Parathyroid adenoma (tissue), 2 donors: ENCODE measurements at regions not wholly inside any gene's neighbourhood (a gene's known extent, or its start where the extent isn't known, plus 50 kb on each side); places are given as distances from the start of the nearest gene placed in this dataset.

Source experiments
- H2AFZ ChIP-seq: fragments of 300-600 bp; sonication (generic); one replicate; pipeline ENCODE4 v1.7.0; 2017; ENCODE audit warnings: antibody characterized with exemption, mild to moderate bottlenecking
- H3K27ac ChIP-seq: fragments of 300-600 bp; sonication (generic); one replicate; pipeline ENCODE4 v1.7.0; 2017
- H3K27me3 ChIP-seq: fragments of 300-600 bp; sonication (generic); one replicate; pipeline ENCODE4 v1.7.0; 2017; ENCODE audit warnings: low read length; ENCODE audit not compliant: control insufficient read depth, insufficient read depth
- H3K36me3 ChIP-seq: fragments of 300-600 bp; sonication (generic); one replicate; pipeline ENCODE4 v1.7.0; 2017; ENCODE audit warnings: low read length; ENCODE audit not compliant: control insufficient read depth, insufficient read depth
- H3K4me1 ChIP-seq: fragments of 300-600 bp; sonication (generic); one replicate; pipeline ENCODE4 v1.7.0; 2017; ENCODE audit warnings: control low read depth
- H3K4me2 ChIP-seq: fragments of 300-600 bp; sonication (generic); one replicate; pipeline ENCODE4 v1.7.0; 2017; ENCODE audit warnings: low read length
- H3K4me3 ChIP-seq: fragments of 300-600 bp; sonication (generic); one replicate; pipeline ENCODE4 v1.7.0; 2017; ENCODE audit warnings: low read depth, low read length
- H3K79me2 ChIP-seq: fragments of 300-600 bp; sonication (generic); one replicate; pipeline ENCODE4 v1.7.0; 2017; ENCODE audit warnings: control low read depth
- H3K9ac ChIP-seq: fragments of 300-600 bp; sonication (generic); one replicate; pipeline ENCODE4 v1.7.0; 2017; ENCODE audit warnings: mild to moderate bottlenecking
- H3K9me3 ChIP-seq: fragments of 300-600 bp; sonication (generic); one replicate; pipeline ENCODE4 v1.7.0; 2017; ENCODE audit warnings: low read length; ENCODE audit not compliant: control insufficient read depth
- TF ChIP-seq, protein P1 (sequence below): fragments of 300-600 bp; sonication (generic); IDR thresholded peaks from one replicate; pipeline ENCODE4 v1.7.0; 2017; ENCODE audit warnings: antibody characterized with exemption, mild to moderate bottlenecking
- donor health status: primary hyperparathyroidism.

DNA sequence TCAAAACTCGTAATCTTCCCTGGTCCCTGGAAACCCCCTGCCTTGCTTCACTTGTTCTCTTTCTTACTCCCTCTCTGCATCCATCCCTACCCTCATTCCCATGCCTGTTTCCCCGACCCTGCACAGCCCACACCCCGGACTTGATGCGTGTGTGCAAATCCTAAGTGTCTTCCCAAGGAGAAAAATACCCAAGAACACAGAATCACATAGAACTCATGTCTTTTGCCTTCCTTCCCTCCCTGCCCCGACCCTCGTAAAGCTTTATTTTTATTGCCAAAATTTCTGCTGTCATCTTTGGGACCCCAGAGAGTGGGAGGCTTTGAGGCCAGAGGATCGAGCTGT lies 169.6 kb upstream of the PMEPA1 start:
- Histone ChIP-seq H3K9me3 (no peaks in the 10 kb centered on the region), H3K4me2 (no peak overlapping the region), H3K36me3 (no peaks in the 10 kb centered on the region), H2AFZ (no peak overlapping the region), H3K4me3 (no peak overlapping the region), H3K4me1 (no peaks in the 10 kb centered on the region), H3K9ac (no peak overlapping the region), H3K79me2 (no peaks in the 10 kb centered on the region), H3K27me3 (no peaks in the 10 kb centered on the region), H3K27ac (no peak overlapping the region)
- TF ChIP-seq, protein P1, sequence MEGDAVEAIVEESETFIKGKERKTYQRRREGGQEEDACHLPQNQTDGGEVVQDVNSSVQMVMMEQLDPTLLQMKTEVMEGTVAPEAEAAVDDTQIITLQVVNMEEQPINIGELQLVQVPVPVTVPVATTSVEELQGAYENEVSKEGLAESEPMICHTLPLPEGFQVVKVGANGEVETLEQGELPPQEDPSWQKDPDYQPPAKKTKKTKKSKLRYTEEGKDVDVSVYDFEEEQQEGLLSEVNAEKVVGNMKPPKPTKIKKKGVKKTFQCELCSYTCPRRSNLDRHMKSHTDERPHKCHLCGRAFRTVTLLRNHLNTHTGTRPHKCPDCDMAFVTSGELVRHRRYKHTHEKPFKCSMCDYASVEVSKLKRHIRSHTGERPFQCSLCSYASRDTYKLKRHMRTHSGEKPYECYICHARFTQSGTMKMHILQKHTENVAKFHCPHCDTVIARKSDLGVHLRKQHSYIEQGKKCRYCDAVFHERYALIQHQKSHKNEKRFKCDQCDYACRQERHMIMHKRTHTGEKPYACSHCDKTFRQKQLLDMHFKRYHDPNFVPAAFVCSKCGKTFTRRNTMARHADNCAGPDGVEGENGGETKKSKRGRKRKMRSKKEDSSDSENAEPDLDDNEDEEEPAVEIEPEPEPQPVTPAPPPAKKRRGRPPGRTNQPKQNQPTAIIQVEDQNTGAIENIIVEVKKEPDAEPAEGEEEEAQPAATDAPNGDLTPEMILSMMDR = no peak

DNA sequence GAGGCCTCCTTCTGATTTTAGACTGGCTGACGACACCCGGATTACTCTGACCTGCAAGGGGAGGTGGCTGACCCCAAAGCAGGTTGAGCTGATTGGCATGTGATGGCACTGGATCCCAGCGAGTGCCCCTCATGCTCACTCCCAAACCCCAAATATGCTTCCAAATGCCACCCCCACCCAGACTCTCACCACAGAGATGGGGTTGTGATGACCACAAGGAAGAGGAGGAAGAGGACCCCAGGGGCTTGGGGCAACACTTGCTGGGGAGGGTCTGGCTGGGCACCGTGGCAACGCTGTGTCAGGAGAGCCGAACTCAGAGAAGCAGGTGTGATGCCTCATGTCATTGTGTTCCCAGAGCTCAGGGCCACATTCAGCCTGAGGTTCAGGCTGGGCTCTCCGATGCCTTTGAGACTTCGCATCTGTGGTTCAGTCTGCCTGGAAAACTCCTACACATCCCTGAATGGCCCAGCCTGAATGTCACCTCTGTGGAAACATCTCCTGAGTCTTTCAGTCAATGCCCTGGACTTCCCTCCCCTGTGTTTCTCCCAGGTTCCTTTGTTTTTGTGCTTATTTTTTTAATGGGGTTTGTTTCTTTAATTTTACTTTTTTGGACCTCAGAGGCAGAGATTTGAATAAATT lies 169.1 kb upstream of the PMEPA1 start:
- Histone ChIP-seq H3K36me3 (no peaks in the 10 kb centered on the region), H3K4me3 (no peak overlapping the region), H2AFZ (no peak overlapping the region), H3K79me2 (no peaks in the 10 kb centered on the region), H3K9ac (no peak overlapping the region), H3K4me1 (no peaks in the 10 kb centered on the region), H3K27me3 (no peaks in the 10 kb centered on the region), H3K27ac (no peak overlapping the region), H3K9me3 (no peaks in the 10 kb centered on the region), H3K4me2 (no peak overlapping the region)
- TF ChIP-seq, protein P1 = no peak

DNA sequence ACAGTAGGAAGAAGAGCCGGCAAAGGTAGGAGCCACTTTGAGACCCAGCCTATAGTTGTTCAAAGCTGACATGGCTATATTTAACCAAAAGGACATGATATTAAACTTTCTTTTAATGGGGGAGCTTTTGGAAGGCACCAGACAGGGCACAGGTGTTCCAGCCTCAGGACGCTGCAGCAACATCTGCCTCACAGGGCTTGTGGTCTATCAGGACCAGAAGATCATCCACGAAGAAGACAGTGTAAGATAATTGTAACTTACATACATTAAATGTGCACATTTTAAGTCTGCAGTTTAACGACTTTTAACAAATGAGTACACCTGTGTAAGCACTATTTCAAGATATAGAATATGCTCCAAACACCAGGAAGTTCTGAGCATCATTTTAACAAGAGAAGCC lies 168.2 kb upstream of the PMEPA1 start:
- H3K27me3 ChIP-seq = no peaks in the 10 kb centered on the region
- no peak overlapping the region for H2AFZ ChIP-seq
- no peak overlapping the region for H3K4me3 ChIP-seq
- no peaks in the 10 kb centered on the region for H3K36me3 ChIP-seq
- H3K4me2 ChIP-seq = no peak overlapping the region
- H3K4me1 ChIP-seq = no peaks in the 10 kb centered on the region
- no peak overlapping the region for H3K27ac ChIP-seq
- no peaks in the 10 kb centered on the region for H3K9me3 ChIP-seq
- TF ChIP-seq, protein P1 = no peak
- no peak overlapping the region for H3K9ac ChIP-seq
- H3K79me2 ChIP-seq = no peaks in the 10 kb centered on the region

DNA sequence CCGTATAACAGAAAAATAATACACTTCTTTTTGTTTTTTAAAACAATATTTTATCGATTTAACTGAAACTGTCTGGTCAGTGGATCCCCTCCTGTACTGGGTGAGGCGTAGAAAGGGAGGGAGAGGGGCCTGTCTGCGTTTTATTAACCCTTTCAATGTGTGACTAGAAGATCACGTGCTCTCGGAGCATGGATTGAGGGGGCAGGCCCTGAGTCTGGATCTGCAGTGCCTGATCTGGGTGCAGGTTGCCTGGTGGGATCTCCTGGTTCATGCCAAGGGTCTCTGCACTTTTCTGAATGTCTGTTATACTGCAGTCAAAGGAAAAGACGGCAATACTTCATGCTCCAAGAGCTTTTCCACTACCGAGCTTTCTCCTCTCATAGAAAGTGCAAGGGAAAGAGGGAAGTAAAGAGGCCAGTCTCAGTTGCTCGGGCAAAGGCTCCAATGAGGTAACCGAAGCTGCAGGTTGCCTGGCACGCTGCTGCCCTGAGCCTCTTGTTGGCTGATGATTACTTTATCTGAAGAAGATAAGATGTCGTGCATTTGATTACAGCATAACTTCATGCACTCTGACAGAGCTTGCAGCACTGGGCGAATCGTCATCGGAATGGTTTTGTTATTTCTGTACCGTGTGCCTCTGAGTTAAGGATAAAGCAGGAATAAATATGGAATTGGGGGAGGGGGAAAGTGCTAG lies 167.5 kb upstream of the PMEPA1 start:
- TF ChIP-seq, protein P1 = no peak
- no peak overlapping the region for H2AFZ ChIP-seq

DNA sequence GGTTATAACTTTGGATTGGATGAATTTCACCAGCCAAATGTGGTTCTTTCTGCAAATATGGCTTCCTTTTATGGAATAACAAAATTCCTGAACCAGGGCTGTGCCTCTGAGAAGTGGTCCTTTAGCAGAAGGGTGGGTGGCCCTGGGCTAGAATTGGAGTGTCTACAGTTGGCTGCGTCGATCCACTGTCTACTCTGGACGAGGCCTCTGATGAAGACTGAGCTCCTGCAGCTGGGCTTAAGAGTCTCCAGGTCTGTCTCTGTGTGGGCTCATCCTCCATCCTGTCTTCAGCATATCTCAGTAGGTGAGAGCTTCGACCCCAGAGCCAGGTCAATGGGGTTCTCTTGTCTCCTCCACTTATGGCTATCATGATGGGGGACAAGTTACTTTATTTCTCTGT lies 166.3 kb upstream of the PMEPA1 start:
- H3K27me3 ChIP-seq = no peaks in the 10 kb centered on the region
- no peak overlapping the region for H3K27ac ChIP-seq
- no peak overlapping the region for H3K4me3 ChIP-seq
- TF ChIP-seq, protein P1 = no peak
- H3K4me1 ChIP-seq = no peaks in the 10 kb centered on the region
- H3K4me2 ChIP-seq = no peak overlapping the region
- H2AFZ ChIP-seq = no peak overlapping the region
- H3K36me3 ChIP-seq = no peaks in the 10 kb centered on the region
- H3K79me2 ChIP-seq = no peaks in the 10 kb centered on the region
- H3K9ac ChIP-seq = no peak overlapping the region
- H3K9me3 ChIP-seq = no peaks in the 10 kb centered on the region

More for the DNA sequence above, 167.5 kb upstream of the PMEPA1 start:
- no peaks in the 10 kb centered on the region for H3K4me1 ChIP-seq
- no peaks in the 10 kb centered on the region for H3K27me3 ChIP-seq
- H3K36me3 ChIP-seq = no peaks in the 10 kb centered on the region
- no peaks in the 10 kb centered on the region for H3K9me3 ChIP-seq
- no peaks in the 10 kb centered on the region for H3K79me2 ChIP-seq
- H3K4me3 ChIP-seq = no peak overlapping the region
- no peak overlapping the region for H3K9ac ChIP-seq
- H3K27ac ChIP-seq = no peak overlapping the region
- H3K4me2 ChIP-seq = peak overlapping the region; percentile 8
